HUDEP-2 (cell line): ENCODE measurements at regions not wholly inside any gene's neighbourhood (a gene's known extent, or its start where the extent isn't known, plus 50 kb on each side); places are given as distances from the start of the nearest gene placed in this dataset.
"Not testable (repeated sequence)": the region's sequence is repeated elsewhere in the genome, so short reads cannot be mapped to it uniquely, and the experiment has no call there.

Source experiments
- DNase-seq, 76 experiments: peaks; one replicate each; lab custom pipeline; 2025; ENCODE audit not compliant: unreplicated experiment in 76 of 76; lab: John Stamatoyannopoulos, UW

GRCh38 chr13:105907319-105908019 lies 628.0 kb downstream of the EFNB2 start:
- no peak for DNase-seq

GRCh38 chr13:105906746-105907145 lies 628.7 kb downstream of the EFNB2 start:
- DNase-seq: no peak

- DNase-seq: no peak
Observed at GRCh38 chr13:105904034-105904742, 631.3 kb downstream of the EFNB2 start.

- no peak for DNase-seq
Observed at GRCh38 chr13:105902396-105902795, 633.1 kb downstream of the EFNB2 start.

GRCh38 chr13:105897575-105897974 lies 637.9 kb downstream of the EFNB2 start:
- no peak for DNase-seq

- no peak for DNase-seq
Observed at GRCh38 chr13:105894697-105895096, 640.8 kb downstream of the EFNB2 start.

GRCh38 chr13:105890509-105890908 lies 645.0 kb downstream of the EFNB2 start:
- no peak for DNase-seq

- DNase-seq: no peak
Observed at GRCh38 chr13:105878119-105878700, 657.3 kb downstream of the EFNB2 start.

- DNase-seq: no peak
Observed at GRCh38 chr13:105874814-105875213, 660.6 kb downstream of the EFNB2 start.

- DNase-seq: no peak
Observed at GRCh38 chr13:105871768-105872167, 663.7 kb downstream of the EFNB2 start.

GRCh38 chr13:105871326-105871725 lies 664.1 kb downstream of the EFNB2 start:
- no peak for DNase-seq

- no peak for DNase-seq
Observed at GRCh38 chr13:105863300-105863920, 672.1 kb downstream of the EFNB2 start.

- DNase-seq: no peak
Observed at GRCh38 chr13:105848494-105848893, 687.0 kb downstream of the EFNB2 start.

- no peak for DNase-seq
Observed at GRCh38 chr13:105847527-105848291, 687.8 kb downstream of the EFNB2 start.

- no peak for DNase-seq
Observed at GRCh38 chr13:105846923-105847322, 688.5 kb downstream of the EFNB2 start.

GRCh38 chr13:105841286-105841685 lies 694.2 kb downstream of the EFNB2 start:
- no peak for DNase-seq

- DNase-seq: no peak
Observed at GRCh38 chr13:105838231-105838630, 697.2 kb downstream of the EFNB2 start.

- not testable (repeated sequence) for DNase-seq
Observed at GRCh38 chr13:105837295-105837694, 698.2 kb downstream of the EFNB2 start.

- no peak for DNase-seq
Observed at GRCh38 chr13:105830821-105831220, 704.6 kb downstream of the EFNB2 start.

GRCh38 chr13:105827111-105827809 lies 708.2 kb downstream of the EFNB2 start:
- DNase-seq: no peak
